ENCODE measurements at regions not wholly inside any gene's neighbourhood (a gene's known extent, or its start where the extent isn't known, plus 50 kb on each side); places are given as distances from the start of the nearest gene placed in this dataset.

- TF ChIP-seq CTCF (IDR thresholded peaks at IDR 0.05) (no peak), POLR2A (IDR thresholded peaks at IDR 0.05) (no peak)
Measured at GRCh38 chr12:131641315-131641714, 69.6 kb upstream of the SFSWAP start.

All from uterus (tissue), 2 donors.